ENCODE measurements at regions not wholly inside any gene's neighbourhood (a gene's known extent, or its start where the extent isn't known, plus 50 kb on each side); places are given as distances from the start of the nearest gene placed in this dataset.
"Not testable (repeated sequence)": the region's sequence is repeated elsewhere in the genome, so short reads cannot be mapped to it uniquely, and the experiment has no call there.

DNA sequence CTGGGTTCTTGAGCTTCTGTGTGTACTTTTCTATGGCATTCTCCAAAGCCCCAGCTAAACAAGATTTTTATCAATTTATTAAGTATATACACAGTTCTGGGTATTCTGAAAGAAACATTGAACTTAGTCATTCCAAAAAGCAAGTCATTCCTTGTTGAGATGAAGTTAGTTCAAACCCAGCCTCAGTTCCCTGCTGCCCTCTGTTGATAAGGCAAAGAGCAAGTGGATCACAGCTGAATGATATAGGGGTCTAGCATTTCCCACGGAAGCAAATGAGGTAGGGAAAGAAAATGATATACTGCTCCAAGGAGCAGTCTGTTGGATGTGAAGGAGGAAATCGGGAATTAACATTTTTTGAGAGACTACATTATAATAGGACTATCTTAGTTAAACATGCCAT lies 841.8 kb upstream of the TENM4 start:
- no peak for DNase-seq

DNA sequence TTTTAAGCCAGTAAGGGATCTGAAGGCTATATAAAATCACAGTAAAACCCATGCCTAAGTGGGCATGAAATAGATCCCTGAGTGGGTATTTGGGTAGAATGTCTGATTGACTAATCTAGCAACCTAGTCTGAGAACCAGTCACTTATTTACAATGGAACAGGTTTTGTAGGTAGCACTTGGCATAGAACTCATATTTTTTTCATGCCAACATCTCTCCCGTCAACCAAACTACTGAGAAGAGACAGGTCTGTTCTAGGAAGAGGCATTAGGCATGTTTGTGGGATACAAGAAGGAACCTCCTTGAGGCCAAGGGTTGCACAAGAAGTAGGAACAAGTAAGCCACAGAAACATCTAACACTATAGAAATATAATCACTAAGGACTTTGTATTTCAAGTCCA lies 840.4 kb upstream of the TENM4 start:
- no peak for DNase-seq

DNA sequence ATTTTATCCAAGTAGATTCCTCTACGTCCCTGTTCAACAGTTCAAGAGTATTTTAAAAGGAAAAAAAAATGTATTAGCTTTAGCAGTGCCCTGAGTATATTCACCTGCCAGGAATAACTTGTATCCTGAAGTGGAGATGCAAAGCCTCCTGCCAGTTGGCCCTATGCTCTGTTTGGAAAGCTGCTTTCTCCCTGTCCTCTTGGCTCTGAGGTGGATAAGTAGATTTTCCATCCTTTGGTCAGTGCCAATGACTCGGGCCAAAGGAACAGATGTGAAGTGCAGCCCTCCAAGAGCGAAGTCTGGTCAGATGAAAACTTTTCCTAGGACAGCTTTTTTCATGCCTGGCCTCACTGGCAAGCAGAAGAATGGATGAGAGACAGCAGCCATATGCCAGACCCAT lies 839.9 kb upstream of the TENM4 start:
- no peak for DNase-seq

DNA sequence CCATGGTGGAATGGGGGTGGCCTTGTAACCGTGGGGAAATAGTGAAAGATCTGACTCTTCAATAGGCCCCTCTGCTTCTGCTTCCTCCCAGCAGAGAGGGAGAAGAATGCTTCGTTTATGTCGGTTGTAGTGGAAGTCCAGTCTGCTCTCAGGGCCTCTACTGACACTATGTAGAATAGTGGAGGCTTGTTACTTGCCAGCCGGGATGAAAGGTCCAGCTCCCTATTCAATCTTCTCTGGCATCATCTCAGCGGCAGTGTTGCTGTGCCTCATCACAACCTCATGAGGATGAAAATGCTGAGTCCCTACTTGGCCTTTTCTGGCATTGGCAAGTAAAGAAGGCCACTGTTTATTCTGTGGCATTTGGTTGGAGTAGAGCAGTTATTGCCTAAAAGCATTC lies 820.9 kb upstream of the TENM4 start:
- no peak for DNase-seq

DNA sequence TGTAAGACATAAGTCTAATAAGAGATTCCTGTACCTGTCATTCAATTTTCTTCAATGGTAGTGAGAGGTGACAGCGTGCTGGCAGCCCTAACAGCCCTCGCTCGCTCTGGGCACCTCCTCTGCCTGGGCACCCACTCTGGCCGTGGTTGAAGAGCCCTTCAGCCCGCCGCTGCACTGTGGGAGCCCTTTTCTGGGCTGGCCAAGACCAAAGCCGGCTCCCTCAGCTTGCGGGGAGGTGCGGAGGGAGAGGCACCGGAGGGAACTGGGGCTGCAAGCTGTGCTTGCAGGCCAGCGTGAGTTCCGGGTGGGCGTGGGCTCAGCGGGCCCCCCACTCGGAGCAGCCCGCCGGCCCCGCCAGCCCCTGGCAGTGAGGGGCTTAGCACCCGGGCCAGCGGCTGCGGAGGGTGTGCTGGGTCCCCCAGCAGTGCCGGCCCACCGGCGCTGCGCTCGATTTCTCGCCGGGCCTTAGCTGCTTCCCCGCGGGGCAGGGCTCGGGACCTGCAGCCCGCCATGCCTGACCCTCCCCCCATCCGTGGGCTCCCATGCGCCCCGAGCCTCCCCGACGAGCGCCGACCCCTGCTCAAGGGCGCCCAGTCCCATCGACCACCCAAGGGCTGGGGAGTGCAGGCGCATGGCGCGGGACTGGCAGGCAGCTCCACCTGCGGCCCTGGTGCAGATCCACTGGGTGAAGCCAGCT lies 816.6 kb upstream of the TENM4 start:
- DNase-seq, result not testable (repeated sequence)

DNA sequence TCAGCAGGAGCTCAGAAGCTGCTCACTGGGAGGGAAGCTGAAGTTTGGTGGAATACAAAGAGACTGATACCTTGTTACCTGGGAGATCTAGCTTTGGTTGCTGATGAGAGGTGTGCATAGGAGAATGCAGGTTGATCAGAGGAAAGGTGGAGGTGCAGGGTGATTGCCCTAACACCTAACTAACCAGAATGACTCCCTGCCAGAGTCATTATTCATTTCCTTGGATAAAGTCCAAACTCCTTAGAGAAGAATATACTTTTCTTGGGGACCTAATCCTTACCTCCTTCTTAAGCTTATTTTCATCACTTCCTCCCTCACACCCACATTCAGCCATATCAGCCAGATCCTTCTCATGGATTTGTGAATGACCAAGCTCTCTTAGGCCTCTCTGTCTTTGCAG lies 814.2 kb upstream of the TENM4 start:
- DNase-seq, result no peak

DNA sequence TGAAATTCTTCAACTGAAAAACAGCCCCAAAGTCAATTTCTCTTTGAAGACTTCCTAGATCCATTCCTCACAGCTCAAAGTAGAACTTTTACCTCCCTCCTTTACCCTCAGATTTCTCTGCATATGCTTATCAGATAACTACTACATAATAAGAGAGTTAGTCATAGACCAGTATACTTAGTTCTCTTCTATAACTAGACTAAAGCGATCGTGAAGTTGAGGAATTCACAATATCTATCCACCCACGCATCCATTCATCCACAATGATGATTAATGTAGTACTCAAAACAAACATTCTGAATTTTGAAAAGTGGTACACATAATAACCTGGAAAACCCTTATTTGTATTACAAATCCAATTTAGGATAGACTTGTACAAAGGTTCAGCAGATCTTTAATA lies 800.9 kb upstream of the TENM4 start:
- no peak for DNase-seq

DNA sequence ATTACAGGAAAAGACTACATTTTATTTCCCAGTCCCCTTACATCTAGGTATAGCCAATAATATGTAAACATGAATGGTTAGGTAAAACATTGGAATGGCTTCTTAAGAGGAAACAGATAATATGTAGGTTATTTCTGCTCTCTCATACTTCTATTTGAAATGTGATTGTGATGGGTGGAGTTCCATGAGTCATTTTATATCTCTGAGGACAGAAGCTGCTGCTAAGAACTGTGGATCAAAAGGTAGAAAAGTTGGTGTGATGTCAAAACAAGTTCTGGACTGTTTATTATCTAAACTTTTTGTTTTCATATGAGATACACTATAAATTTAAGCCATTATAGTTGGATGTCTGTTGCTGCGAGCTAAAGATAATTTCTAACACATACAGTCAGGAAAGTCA lies 799.4 kb upstream of the TENM4 start:
- no peak for DNase-seq

DNA sequence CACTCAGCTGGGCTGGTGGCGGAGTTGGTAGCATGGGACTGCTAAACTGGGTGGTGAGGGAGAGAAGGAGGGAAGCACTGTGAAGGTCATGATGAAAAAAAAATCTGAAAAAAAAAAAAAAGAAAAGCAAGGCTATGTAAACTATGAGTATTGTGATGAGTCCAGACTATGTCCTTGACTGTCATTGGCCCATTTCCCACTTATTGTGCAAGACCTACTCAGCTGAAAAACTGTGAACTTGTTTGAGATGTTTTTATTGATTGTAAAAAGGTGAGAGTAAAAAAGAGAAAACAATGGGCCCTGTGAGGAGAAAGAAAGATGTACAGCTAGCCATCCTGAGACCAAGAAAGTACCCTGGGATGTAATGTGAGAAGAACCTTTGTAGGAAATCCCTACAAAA lies 798.4 kb upstream of the TENM4 start:
- no peak for DNase-seq

DNA sequence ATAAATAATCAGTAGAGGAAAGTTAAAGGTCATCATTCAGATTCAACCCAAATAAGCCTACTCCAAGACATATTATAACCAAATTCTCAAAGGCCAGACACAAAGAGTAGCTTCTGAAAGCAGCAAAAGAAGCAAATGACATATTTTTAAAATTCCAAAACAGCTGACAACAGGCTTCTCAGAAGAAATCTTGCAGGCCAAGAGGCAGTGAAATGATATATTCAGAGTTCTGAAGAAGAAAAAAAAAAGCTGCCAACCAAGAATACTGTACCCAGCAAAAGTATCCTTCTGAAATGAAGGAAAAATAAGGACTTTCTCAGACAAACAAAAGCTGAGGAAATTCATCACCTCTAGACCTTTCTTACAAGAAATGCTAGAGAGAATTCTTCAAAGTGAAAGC lies 787.1 kb upstream of the TENM4 start:
- DNase-seq, result no peak

DNA sequence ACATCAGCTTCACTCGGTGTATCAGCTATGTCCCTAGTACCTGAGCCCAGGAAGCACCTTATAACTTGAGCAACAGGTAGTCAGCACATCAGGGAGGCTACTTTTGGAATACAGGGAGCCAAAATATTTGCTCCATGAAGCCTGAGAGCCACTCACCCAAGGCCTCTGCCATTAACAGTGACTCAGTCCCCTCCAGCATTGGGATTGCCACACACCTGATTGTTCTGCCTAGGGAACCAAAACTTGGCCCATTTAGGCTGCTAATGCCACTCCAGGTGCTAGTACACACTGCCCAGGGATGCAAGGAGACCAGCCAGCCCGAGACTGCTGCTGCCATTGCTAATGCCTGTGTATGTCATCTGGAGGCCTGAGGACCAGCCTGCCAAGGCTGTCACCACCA lies 773.6 kb upstream of the TENM4 start:
- DNase-seq, result no peak

DNA sequence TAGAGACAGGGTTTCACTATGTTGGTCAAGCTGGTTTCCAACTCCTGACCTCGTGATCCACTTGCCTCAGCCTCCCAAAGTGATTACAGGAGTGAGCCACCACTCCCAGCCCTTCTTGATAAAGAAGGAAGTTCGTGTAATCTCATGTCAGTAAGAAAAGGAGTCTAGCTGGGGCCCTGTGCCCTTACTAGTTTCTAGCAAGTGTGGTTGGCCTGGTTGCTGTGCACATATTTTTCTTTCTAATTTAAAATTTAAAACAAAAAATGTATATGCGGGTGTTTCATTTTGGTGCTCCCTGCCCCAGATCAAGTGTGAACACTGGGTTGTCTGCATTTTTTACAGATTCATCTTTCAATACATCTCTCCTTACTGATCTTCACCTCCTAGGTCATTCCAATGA lies 770.8 kb upstream of the TENM4 start:
- no peak for DNase-seq

DNA sequence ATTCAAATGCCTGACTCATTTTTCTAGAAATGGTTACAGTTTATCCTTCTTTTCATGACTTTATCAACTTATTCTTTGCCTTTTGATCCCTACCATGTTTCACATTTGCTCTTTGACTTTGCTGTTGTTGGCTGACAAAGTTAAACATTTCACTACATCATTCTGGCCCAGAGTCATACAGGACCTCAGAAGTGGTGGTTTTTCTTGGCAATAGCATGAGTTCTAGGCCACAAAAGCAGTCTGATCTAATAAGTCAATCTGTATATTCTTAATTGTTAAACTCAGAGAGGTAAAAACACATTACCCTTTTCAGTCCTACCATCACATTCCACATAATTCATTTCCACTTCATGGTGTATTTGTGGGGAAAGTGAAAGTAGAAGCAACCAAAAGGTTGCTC lies 763.2 kb upstream of the TENM4 start:
- no peak for DNase-seq

DNA sequence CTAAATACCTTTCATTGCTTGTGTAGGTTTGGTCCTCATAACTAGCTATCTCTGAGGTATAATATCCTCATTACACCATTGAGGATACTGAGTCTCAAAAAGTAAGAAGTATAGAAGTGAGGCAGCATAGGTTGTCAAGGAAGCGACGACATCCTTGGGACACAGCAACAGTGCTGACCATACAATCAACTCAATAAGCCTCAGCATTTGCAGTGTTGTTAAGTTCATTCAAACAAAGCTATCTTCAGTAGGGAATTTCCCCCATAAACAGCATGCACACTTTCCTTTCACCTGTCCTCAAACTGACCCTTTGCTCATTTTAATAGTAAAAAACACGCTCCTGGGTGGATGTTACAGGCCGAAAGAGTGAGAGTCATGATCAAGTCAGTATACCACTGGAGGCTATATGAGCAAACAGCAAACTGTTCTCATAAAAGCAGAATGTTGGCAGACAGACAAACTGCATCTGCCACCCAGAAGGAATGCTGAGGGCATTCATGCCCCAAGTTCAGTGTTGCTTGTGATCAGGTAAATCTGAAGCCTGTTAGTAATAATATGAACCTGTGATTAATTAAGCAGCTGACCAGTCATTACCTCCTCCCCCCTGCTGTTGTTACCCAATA lies 756.2 kb upstream of the TENM4 start:
- DNase-seq, result no peak

DNA sequence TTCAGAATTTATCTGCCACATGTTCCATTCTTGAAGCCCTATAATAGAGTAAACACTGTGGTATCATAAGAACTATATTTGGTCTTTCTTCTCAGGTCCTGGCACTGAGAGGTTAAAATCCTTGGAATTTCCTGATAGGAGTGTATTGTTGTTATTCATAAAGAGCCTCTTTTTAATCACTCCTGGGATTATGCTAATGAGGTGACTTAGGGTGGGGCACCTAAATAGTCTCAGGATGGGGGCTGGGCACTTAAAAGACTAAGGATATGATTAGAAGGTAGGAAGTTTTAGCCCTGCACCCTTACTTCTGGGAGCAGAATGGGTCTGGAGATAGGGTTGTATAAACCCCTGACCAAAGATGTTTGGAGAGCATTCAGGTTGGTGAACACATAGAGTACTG lies 755.2 kb upstream of the TENM4 start:
- no peak for DNase-seq

DNA sequence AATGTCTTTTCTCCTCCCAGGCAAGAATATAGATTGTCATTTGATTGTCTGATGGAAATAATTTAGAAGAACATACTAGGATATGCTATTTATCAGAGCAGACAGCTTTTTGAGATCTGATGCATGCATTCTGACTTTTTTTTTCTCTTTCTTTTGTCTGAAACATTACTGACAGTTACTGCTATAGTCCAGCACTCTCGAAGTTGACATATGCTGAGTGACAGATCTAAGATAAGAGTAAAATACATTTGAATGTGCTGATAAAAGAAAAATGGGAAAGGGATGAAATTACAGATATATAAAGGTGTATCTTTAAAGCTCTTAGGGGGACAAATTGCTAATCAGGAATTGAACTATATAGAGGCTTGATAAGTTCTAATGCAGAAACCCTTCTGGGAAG lies 753.8 kb upstream of the TENM4 start:
- no peak for DNase-seq

DNA sequence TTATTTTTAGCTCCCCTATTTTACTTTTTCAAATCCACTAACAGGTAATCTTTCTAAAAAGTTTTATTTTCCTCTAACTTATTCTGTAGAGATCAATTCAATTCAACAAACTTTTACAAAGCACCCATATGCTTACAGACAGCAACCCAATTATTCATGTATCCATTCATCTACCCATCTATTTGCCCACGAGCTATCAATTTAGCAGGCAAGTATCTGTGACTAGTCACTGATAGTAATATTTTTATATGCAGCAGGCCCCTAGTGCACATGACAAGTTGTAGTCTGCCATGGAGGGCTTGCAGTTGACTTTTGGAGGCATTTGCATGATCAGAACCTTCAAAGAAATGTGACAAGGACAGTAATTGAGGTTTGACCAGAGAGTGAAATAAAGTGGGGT lies 753.2 kb upstream of the TENM4 start:
- no peak for DNase-seq

DNA sequence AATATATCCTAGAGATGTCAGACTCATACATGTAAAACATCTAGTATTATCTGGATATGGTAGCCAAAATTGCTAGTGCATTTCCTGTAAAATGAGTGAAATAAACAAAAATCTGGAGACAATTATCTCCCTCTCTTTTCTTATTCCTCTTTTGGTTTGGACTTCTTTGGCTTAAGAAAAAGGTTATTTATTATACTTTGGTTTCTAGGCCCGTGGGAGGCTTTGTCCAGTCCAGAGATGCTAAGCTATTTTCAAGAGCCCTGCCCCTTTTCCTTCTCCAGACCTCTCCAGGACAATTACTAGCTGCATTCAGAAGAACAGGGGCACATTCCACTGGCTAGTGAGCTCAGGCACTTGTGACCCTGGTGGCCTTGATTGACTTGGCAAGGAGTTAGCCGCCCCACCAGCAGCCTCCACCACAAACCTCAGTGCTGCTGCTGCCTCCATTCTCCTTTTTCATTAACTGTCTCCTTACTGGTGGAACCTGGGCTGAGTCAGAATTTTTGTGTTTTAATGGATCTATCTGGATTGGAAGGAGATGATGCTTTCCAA lies 747.3 kb upstream of the TENM4 start:
- no peak for DNase-seq

DNA sequence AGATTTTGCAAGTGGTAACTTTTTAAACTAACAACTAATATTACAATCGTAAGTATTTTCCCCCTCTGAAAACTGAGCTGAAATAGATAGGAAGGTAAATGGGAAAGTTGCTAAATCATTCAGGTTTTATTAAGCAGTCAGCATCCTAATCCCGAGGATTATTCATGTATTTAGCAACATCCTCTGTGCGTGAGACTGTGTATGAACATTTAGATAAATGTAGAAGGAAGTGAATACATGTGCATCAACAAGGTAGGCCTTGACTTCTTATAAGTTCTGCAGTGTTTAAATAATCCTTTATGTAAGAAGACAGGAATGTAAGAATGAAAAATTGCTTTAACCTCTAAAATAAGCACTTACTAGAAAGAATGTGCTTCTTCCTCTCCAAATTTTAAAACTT lies 745.9 kb upstream of the TENM4 start:
- DNase-seq, result no peak

DNA sequence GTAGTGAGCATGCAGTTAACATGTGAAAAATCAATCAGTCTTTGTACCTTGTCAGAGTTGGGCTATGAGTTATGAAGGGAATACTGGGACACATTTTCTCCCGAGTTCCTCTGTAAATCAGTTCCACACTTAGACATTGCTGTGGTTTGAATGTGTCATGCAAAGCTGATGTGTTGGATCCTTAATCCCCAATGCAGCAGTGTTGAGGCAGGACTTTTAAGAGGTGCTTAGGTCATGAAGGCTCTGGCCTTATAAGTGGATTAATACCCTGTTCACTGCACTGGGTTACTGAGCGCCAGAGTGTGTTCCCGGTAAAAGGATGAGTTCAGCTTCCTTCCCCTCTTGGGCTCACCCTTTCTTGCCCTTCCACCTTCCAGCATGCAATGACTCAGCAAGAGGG lies 742.1 kb upstream of the TENM4 start:
- no peak for DNase-seq

DNA sequence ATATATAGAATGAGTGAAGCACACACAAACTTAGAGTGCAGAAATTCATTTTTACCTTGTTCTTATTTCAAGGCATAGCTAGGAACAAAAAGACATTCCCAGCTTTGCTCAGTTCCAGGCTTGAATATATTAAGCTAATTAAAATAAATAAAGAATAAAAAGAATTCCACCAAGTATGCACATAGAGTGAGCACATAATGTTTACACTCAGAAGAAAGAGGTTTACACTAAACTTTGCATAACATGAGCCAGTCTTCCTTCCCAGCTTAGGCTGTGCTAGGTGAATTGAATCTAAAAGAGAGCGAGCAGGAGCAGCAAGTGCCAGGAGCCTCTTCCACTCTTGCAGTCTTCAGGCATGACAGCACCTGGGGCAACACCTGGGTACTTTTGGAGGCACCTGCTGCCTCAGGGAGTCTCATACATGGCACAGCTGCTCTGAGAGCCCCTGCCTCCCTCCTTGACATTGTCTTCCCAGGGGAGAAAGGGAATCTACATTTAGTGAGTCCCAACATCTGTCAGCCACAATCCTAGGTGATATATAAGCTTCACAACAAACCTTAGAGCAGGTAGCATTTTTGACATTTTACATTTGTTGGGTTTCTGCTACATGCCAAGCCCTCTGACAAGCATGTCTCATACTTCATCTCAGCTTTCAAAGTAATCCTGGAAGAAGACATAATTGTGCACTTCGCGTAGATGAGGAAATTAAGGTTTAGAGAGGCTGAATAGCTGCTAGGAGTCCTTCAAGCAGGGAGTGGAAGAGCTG lies 732.7 kb upstream of the TENM4 start:
- DNase-seq, result no peak

DNA sequence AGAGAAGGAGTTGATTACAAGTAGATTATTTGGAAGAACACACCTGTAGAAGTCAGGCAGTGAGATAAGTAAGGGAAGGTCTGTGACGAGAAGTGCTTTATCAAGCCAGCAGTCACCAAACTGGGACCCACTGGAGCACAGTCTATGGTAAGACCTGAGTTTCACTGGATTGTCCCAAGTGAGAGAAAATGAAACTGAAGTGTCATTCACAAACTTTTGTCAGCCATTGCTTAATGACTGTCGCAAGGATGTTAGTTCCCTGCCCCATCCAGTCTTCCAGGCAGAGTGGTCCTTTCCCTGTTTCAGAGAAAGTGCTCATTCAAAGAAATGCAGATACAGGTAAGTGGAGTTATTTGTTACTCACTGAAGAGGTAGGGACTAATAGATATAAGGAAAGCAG lies 728.0 kb upstream of the TENM4 start:
- DNase-seq, result no peak

DNA sequence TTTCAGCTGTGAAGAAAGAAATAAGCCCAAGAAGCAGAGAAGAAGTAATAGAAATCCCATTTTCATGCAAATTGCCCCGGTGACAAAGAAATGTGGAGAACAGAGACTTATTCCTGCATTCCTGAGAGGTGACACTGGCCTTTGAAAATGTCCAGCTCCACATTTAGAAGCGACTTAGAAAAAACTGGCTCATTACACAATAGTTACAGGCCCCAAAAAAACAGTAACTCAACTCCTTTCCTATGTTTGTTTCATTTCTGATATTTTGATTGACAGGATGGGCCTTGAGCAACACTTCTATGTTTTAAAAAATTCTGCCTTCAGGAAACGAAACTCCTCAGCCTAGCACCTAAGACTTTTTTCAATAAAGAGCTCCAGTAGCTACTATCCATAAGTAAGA lies 726.9 kb upstream of the TENM4 start:
- no peak for DNase-seq

DNA sequence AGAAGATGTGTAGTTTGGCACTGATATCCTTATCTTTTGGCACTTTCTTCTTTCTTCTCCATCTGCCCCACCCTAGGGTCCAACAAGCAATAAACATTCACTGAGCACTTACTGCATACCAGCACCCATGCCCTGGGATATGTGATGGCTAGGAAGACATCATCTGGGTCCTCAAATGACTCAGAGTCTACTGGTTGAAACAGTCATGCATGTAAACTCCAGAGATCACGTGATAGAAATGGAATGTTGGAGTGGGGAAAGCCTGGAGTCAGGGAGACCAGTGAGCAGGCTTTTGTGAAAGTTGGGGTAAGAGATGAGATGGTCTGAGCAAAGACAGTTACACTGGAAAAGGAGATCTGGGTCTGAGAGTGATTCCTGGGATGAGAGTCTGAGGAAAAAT lies 724.9 kb upstream of the TENM4 start:
- no peak for DNase-seq

All from NCI-H2107 (cell line).